Upper lobe of left lung (tissue), 6 donors: ENCODE measurements at regions not wholly inside any gene's neighbourhood (a gene's known extent, or its start where the extent isn't known, plus 50 kb on each side); places are given as distances from the start of the nearest gene placed in this dataset.
A peak's percentile ranks its signal among the peaks of the same experiment; 100 is the strongest.

Source experiments
- ATAC-seq, 2 donors: fragments of 200-7000 bp; cut with Tn5 transposase; one replicate each; pipeline ENCODE4 v1.9.1; 2022; ENCODE audit warnings: mild to moderate bottlenecking in 2 of 2, moderate library complexity in 2 of 2; ENCODE audit not compliant: low FRiP score in 2 of 2
- DNase-seq, 2 donors: peaks; one replicate each; pipeline ENCODE4 v3.0.0-alpha.2; 2019 to 2020
- H3K27ac ChIP-seq, 4 donors: fragments of 200-600 bp; sonication (generic); one replicate each; pipeline ENCODE4 v1.5.1; 2016 to 2019
- H3K27me3 ChIP-seq, 4 donors: fragments of 200-600 bp; sonication (generic); one replicate each; pipeline ENCODE4 v1.5.1; 2017 to 2019
- H3K36me3 ChIP-seq, 4 donors: fragments of 200-600 bp; sonication (generic); one replicate each; pipeline ENCODE4 v1.5.1; 2016 to 2019
- H3K4me1 ChIP-seq, 4 donors: fragments of 200-600 bp; sonication (generic); one replicate each; pipeline ENCODE4 v1.5.1; 2018 to 2019
- H3K4me3 ChIP-seq, 4 donors: fragments of 200-600 bp; sonication (generic); one replicate each; pipeline ENCODE4 v1.5.1; 2017 to 2019; ENCODE audit warnings: mild to moderate bottlenecking in 2 of 4, moderate library complexity in 1 of 4
- H3K9me3 ChIP-seq, 4 donors: fragments of 200-600 bp; sonication (generic); one replicate each; pipeline ENCODE4 v1.5.1; 2018 to 2019
- CTCF ChIP-seq, 6 experiments: fragments of 450-650 bp in 4 of 6; fragments of 200-600 bp in 2 of 6; sonication (generic) in 2 of 6; IDR thresholded peaks; one replicate each; pipeline ENCODE4 v1.5.1; 2016 to 2019; ENCODE audit warnings: antibody characterized with exemption in 6 of 6
- EP300 ChIP-seq, 4 donors: sonication (generic); formaldehyde crosslinking; IDR thresholded peaks; one replicate each; pipeline ENCODE4 v1.5.1; 2017; ENCODE audit warnings: antibody characterized with exemption in 4 of 4, control low read depth in 2 of 4
- POLR2A ChIP-seq, 4 donors: fragments of 450-650 bp; IDR thresholded peaks; one replicate each; pipeline ENCODE4 v1.5.1; 2016 to 2017; ENCODE audit warnings: antibody characterized with exemption in 4 of 4, mild to moderate bottlenecking in 2 of 4
- POLR2AphosphoS5 ChIP-seq, 2 donors: sonication (generic); formaldehyde crosslinking; IDR thresholded peaks; one replicate each; pipeline ENCODE4 v1.5.1; 2017; ENCODE audit warnings: antibody characterized with exemption in 2 of 2
- WGBS, 2 donors: methylation state at CpG; one replicate each; pipeline ENCODE4 v1.1.5; 2017 to 2018; 5-methylcytosine and 5-hydroxymethylcytosine counted together
- donor health status: DM: no; HTN: no; CAD: no; lungs with moderate emphysema.
- donor health status: DM: no; HTN: yes; CAD: no; lungs with severe emphysema.

DNA sequence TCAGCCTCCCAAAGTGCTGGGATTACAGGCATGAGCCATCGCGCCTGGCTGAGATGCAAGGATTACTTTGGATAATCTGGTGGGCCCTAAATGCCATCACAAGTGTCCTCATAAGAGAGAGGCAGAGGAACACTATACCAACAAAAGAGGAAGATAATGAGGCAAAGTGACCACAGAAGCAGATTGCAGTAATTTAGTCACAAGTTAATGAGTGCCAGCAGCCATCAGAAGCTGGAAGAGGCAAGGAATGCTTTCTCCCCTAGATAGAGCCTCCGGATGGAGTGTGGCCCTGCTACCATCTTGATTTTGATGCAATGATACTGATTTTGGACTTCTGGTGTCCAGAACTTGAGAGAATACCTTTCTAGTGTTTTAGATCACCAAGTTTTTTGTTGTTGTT lies 122.3 kb downstream of the SPATA31D1 start:
- Histone ChIP-seq H3K4me3 (no peak overlapping the region), H3K27ac (no peak overlapping the region), H3K27me3 (no peaks in the 10 kb centered on the region), H3K4me1 (no peaks in the 10 kb centered on the region), H3K36me3 (no peaks in the 10 kb centered on the region), H3K9me3 (no peaks in the 10 kb centered on the region)
- WGBS, 2 donors, result 94 to 97% methylated on average over 3 of the region's 3 CpGs
- no peak for TF ChIP-seq EP300 (IDR thresholded peaks at IDR 0.05)
- no peak for TF ChIP-seq POLR2AphosphoS5 (IDR thresholded peaks at IDR 0.05)
- no peak for TF ChIP-seq CTCF (IDR thresholded peaks at IDR 0.05)
- no peak for TF ChIP-seq POLR2A (IDR thresholded peaks at IDR 0.05)
- DNase-seq, result no peak
- ATAC-seq, result no peak

DNA sequence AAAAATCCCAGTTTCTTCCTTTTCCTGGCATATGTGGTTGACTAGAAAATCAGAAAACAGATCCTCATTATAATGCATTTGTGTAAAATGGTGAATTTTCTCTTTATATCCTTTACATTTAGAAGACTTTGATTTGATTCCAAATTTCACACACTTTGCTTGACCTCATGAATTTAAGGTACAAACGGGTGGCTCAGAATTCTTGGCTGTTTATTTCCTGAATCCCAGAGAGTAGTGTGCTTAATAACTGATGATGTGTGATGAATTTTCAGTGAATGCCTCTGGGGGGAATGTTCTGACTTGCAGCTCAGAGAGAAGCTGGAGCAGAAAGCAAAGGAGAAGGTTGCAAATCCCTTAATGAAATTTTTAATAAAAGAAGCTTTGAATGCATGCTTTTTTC lies 126.8 kb downstream of the SPATA31D1 start:
- H3K4me3 ChIP-seq, result no peak overlapping the region
- no peaks in the 10 kb centered on the region for H3K4me1 ChIP-seq
- ATAC-seq, result no peak
- DNase-seq, result no peak
- H3K36me3 ChIP-seq, result no peaks in the 10 kb centered on the region
- no peaks in the 10 kb centered on the region for H3K9me3 ChIP-seq
- H3K27ac ChIP-seq, result no peak overlapping the region
- H3K27me3 ChIP-seq, result no peaks in the 10 kb centered on the region
- TF ChIP-seq EP300 (IDR thresholded peaks at IDR 0.05), result no peak
- TF ChIP-seq POLR2AphosphoS5 (IDR thresholded peaks at IDR 0.05), result no peak
- no peak for TF ChIP-seq POLR2A (IDR thresholded peaks at IDR 0.05)
- TF ChIP-seq CTCF (IDR thresholded peaks at IDR 0.05), result no peak
- 69 to 70% methylated on average over 1 of the region's 1 CpG for WGBS, 2 donors

DNA sequence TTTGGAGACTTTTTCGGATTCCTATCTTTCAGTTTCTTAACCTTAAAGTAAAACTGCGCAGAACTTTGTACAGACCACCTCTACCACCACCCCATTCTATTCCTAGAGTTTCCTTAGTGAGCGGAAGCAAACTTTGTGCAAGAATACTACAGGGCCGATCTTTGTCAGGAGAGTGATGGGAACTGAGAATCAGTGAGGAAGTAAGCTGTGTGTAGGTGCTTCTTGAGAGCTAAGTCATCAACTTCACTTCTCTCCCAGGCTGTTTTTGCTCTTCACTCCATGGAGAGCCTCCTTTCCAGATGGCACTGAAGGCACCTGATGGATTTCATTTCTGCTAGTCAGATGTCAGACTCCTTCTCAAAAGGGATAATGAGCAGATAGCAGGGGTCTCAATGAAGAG lies 127.3 kb downstream of the SPATA31D1 start:
- Histone ChIP-seq H3K36me3 (no peaks in the 10 kb centered on the region), H3K27me3 (no peaks in the 10 kb centered on the region), H3K4me1 (no peaks in the 10 kb centered on the region), H3K4me3 (no peak overlapping the region), H3K27ac (no peak overlapping the region), H3K9me3 (no peaks in the 10 kb centered on the region)
- DNase-seq (no peak), ATAC-seq (no peak)
- TF ChIP-seq POLR2AphosphoS5 (IDR thresholded peaks at IDR 0.05) (no peak), POLR2A (IDR thresholded peaks at IDR 0.05) (no peak), CTCF (IDR thresholded peaks at IDR 0.05) (no peak), EP300 (IDR thresholded peaks at IDR 0.05) (no peak)
- 92 to 94% methylated on average over 4 of the region's 4 CpGs for WGBS, 2 donors

DNA sequence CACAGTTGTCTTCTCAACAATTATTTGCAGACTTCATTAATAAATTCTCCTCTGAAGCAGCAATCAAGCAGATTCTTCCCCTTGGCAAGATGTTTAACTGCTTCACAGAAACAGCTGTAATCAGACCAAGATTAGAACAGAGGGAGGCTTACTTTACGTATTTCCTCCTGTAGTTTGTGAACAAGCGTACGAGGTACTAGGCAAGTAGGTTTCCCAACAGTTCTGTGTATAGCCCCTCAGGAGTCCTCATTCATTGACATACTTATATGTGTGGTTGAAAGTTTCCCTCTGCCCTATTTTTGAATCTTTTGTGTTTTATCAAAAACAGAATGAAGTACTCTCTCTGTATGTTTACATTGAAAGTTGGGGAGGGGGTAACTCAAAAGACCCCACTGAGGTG lies 128.0 kb downstream of the SPATA31D1 start:
- Histone ChIP-seq H3K27me3 (no peaks in the 10 kb centered on the region), H3K36me3 (no peaks in the 10 kb centered on the region), H3K4me1 (no peaks in the 10 kb centered on the region), H3K27ac (no peak overlapping the region), H3K9me3 (no peaks in the 10 kb centered on the region), H3K4me3 (no peak overlapping the region)
- no peak for ATAC-seq
- no peak for DNase-seq
- 73 to 75% methylated on average over 3 of the region's 3 CpGs for WGBS, 2 donors
- TF ChIP-seq CTCF (IDR thresholded peaks at IDR 0.05) (no peak), POLR2A (IDR thresholded peaks at IDR 0.05) (no peak), POLR2AphosphoS5 (IDR thresholded peaks at IDR 0.05) (no peak), EP300 (IDR thresholded peaks at IDR 0.05) (no peak)

- H3K27ac ChIP-seq, result no peak overlapping the region
- peak in 1 of 2 donors; percentile 78 for ATAC-seq
- H3K27me3 ChIP-seq, result no peaks in the 10 kb centered on the region
- no peak for TF ChIP-seq POLR2A (IDR thresholded peaks at IDR 0.05)
- 60 to 71% methylated on average over 7 of the region's 7 CpGs for WGBS, 2 donors
- DNase-seq, result no peak
- no peak overlapping the region for H3K4me3 ChIP-seq
- no peaks in the 10 kb centered on the region for H3K4me1 ChIP-seq
- H3K36me3 ChIP-seq, result no peaks in the 10 kb centered on the region
- no peaks in the 10 kb centered on the region for H3K9me3 ChIP-seq
Observed at GRCh38 chr9:82117026-82117811, 128.6 kb downstream of the SPATA31D1 start.
